ENCODE measurements at regions not wholly inside any gene's neighbourhood (a gene's known extent, or its start where the extent isn't known, plus 50 kb on each side); places are given as distances from the start of the nearest gene placed in this dataset.

DNA sequence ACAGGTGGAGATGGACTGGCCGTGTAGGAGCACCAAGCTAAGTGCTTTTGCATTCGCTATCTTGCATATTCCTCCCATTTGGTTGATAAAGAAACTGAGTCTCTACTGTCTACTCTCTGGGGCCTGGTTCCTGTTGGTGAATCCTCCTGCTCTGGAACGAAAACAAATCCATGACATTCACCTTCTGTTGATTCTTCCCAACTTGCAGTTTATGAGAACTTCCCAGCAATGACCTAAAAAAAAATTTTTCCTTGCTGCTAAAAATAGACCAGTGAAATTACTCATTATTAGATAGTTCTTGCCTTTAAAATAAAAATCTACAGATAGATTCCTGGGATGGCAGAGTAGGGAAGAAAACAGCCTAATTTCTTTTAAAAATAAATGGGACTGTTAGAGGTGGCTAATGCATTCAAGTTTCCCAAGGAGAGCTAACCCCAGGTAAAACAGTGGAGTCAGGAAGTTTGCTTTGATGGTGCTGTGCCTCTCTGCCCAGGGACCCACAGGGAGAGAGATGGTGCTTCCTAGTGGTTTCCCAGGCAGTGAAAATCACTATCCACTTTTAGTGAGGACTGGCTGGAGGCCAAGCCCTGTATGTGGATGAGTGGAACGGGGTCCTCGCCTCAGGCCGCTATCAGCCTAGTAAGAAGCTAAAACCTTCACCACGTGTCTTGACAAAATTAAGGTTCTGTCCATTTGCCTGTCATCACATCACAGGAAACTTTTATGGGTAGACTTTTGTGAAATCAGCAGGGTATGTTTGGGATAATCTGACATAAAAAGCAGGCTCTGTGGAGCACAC, 68.4 kb upstream of the NR3C1 start:
- Histone ChIP-seq H3K9me3 (ENCODE audit: control insufficient read depth in 2 of 3, insufficient read depth in 1 of 3, low read length in 3 of 3) (no peaks in the 10 kb centered on the region), H3K4me3 (ENCODE audit: low read length in 3 of 3) (no peak overlapping the region), H3K4me1 (ENCODE audit: control insufficient read depth in 2 of 3, insufficient read depth in 2 of 3, low read depth in 1 of 3, low read length in 3 of 3) (no peaks in the 10 kb centered on the region), H3K27me3 (ENCODE audit: control insufficient read depth, insufficient read depth, low read length) (no peaks in the 10 kb centered on the region), H3K27ac (ENCODE audit: low read depth in 2 of 2, low read length in 2 of 2) (no peak overlapping the region), H3K36me3 (ENCODE audit: control insufficient read depth in 2 of 3, insufficient read depth in 3 of 3, low read length in 3 of 3) (no peaks in the 10 kb centered on the region), H3K9ac (ENCODE audit: low read length in 3 of 3) (no peak overlapping the region)
- intact Hi-C loops (cut with DNase I) = no loop called here
- TF ChIP-seq, protein P1, sequence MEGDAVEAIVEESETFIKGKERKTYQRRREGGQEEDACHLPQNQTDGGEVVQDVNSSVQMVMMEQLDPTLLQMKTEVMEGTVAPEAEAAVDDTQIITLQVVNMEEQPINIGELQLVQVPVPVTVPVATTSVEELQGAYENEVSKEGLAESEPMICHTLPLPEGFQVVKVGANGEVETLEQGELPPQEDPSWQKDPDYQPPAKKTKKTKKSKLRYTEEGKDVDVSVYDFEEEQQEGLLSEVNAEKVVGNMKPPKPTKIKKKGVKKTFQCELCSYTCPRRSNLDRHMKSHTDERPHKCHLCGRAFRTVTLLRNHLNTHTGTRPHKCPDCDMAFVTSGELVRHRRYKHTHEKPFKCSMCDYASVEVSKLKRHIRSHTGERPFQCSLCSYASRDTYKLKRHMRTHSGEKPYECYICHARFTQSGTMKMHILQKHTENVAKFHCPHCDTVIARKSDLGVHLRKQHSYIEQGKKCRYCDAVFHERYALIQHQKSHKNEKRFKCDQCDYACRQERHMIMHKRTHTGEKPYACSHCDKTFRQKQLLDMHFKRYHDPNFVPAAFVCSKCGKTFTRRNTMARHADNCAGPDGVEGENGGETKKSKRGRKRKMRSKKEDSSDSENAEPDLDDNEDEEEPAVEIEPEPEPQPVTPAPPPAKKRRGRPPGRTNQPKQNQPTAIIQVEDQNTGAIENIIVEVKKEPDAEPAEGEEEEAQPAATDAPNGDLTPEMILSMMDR (IDR thresholded peaks at IDR 0.05; ENCODE audit: borderline replicate concordance, extremely low read depth, insufficient read depth) = no peak
- FAIRE-seq = no peak
- no peak for DNase-seq

DNA sequence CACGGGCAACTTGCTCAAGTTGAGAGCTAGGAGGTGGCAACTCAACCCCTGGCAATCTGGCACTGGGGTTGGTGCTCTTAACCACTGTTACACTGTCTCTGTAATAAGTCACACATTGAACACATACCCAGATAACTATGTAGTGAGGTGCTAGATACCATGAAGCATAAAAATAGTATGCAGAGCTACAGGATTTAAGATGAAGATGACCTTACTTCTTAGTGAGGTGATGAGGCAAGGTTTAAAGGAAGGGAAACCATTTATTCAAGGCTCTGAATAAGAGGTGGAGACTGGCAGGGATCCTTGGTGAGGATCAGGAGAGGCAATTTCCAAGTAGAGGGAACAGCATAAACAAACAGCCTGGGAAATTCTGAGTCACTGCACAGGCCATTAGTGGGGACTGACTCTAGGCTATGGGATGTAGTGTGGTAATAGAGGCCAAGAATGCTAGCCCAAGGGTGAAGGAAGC, 67.6 kb upstream of the NR3C1 start:
- H3K9ac ChIP-seq (ENCODE audit: low read length in 3 of 3) = no peak overlapping the region
- H3K4me3 ChIP-seq (ENCODE audit: low read length in 3 of 3) = no peak overlapping the region
- no peaks in the 10 kb centered on the region for H3K36me3 ChIP-seq (ENCODE audit: control insufficient read depth in 2 of 3, insufficient read depth in 3 of 3, low read length in 3 of 3)
- no peaks in the 10 kb centered on the region for H3K4me1 ChIP-seq (ENCODE audit: control insufficient read depth in 2 of 3, insufficient read depth in 2 of 3, low read depth in 1 of 3, low read length in 3 of 3)
- H3K27ac ChIP-seq (ENCODE audit: low read depth in 2 of 2, low read length in 2 of 2) = no peak overlapping the region
- FAIRE-seq = no peak
- H3K9me3 ChIP-seq (ENCODE audit: control insufficient read depth in 2 of 3, insufficient read depth in 1 of 3, low read length in 3 of 3) = no peaks in the 10 kb centered on the region
- no peak for DNase-seq
- H3K27me3 ChIP-seq (ENCODE audit: control insufficient read depth, insufficient read depth, low read length) = no peaks in the 10 kb centered on the region
- TF ChIP-seq, protein P1 (IDR thresholded peaks at IDR 0.05; ENCODE audit: borderline replicate concordance, extremely low read depth, insufficient read depth) = no peak
- intact Hi-C loops (cut with DNase I) = no loop called here

DNA sequence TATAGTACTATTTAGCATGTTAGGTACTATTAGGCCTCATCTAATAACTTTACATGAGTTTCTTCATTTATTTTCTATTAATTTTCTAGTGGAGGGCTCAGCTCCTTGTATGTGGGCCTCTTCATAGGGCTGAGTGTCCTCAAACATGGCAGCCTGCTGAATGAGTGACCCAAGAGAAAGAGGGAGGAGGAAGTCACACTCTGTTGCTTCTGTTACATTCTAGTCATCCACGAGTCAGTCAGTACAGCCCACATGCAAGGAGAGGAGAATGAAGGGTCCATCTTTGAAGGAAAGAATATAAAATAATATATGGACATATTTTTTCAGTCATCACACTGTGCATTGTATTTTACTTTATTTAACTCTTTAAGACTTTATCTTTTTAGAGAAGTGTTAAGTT, 66.6 kb upstream of the NR3C1 start:
- H3K4me3 ChIP-seq (ENCODE audit: low read length in 3 of 3) = no peak overlapping the region
- no peaks in the 10 kb centered on the region for H3K9me3 ChIP-seq (ENCODE audit: control insufficient read depth in 2 of 3, insufficient read depth in 1 of 3, low read length in 3 of 3)
- no peak overlapping the region for H3K27ac ChIP-seq (ENCODE audit: low read depth in 2 of 2, low read length in 2 of 2)
- intact Hi-C loops (cut with DNase I) = no loop called here
- H3K27me3 ChIP-seq (ENCODE audit: control insufficient read depth, insufficient read depth, low read length) = no peaks in the 10 kb centered on the region
- TF ChIP-seq, protein P1 (IDR thresholded peaks at IDR 0.05; ENCODE audit: borderline replicate concordance, extremely low read depth, insufficient read depth) = no peak
- FAIRE-seq (no peak), DNase-seq (no peak)
- H3K36me3 ChIP-seq (ENCODE audit: control insufficient read depth in 2 of 3, insufficient read depth in 3 of 3, low read length in 3 of 3) = no peaks in the 10 kb centered on the region
- no peak overlapping the region for H3K9ac ChIP-seq (ENCODE audit: low read length in 3 of 3)
- no peaks in the 10 kb centered on the region for H3K4me1 ChIP-seq (ENCODE audit: control insufficient read depth in 2 of 3, insufficient read depth in 2 of 3, low read depth in 1 of 3, low read length in 3 of 3)

All from kidney (tissue), 13 donors.